ENCODE measurements at regions not wholly inside any gene's neighbourhood (a gene's known extent, or its start where the extent isn't known, plus 50 kb on each side); places are given as distances from the start of the nearest gene placed in this dataset.

DNA sequence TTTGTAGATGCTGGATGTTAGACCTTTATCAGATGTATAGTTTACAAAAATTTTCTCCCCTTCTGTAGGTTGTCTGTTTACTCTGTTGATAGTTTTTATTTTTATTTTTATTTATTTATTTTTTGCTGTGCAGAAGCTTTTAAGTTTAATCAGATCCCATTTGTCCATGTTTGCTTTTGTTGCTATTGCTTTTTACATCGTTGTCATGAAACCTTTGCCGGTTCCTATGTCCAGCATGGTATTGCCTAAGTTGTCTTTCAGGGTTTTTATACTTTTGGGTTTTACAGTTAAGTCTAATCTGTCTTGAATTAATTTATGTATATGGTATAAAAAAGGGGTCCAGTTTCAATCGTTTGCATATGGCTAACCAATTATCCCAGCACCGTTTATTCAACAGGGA lies 819.5 kb downstream of the KCNT2 start:
- no peak for TF ChIP-seq GATA2 (IDR thresholded peaks at IDR 0.05; ENCODE audit: low read depth, low read length)
- TF ChIP-seq GATA3 (IDR thresholded peaks at IDR 0.05; ENCODE audit: low read depth, low read length), result no peak
